ENCODE measurements at regions not wholly inside any gene's neighbourhood (a gene's known extent, or its start where the extent isn't known, plus 50 kb on each side); places are given as distances from the start of the nearest gene placed in this dataset.

GRCh38 chr3:192005989-192006388 lies 545.0 kb downstream of the PYDC2 start:
- TF ChIP-seq ZFX (IDR thresholded peaks at IDR 0.05) (no peak), CTCF (conservative IDR thresholded peaks at IDR 0.05) (no peak)
- no peak overlapping the region for H3K27ac ChIP-seq

GRCh38 chr3:192009903-192010302 lies 548.9 kb downstream of the PYDC2 start:
- TF ChIP-seq ZFX (IDR thresholded peaks at IDR 0.05) (no peak), CTCF (conservative IDR thresholded peaks at IDR 0.05) (no peak)
- no peak overlapping the region for H3K27ac ChIP-seq

- no peak overlapping the region for H3K27ac ChIP-seq
- TF ChIP-seq CTCF (conservative IDR thresholded peaks at IDR 0.05) (no peak), ZFX (IDR thresholded peaks at IDR 0.05) (no peak)
These were observed 549.5 kb downstream of the PYDC2 start for GRCh38 chr3:192010490-192010889.

- no peak overlapping the region for H3K27ac ChIP-seq
- TF ChIP-seq CTCF (conservative IDR thresholded peaks at IDR 0.05), result no peak
- no peak for TF ChIP-seq ZFX (IDR thresholded peaks at IDR 0.05)
These were observed 550.2 kb downstream of the PYDC2 start for GRCh38 chr3:192011137-192011536.

- TF ChIP-seq CTCF (conservative IDR thresholded peaks at IDR 0.05) (no peak), ZFX (IDR thresholded peaks at IDR 0.05) (no peak)
These were observed 552.1 kb downstream of the PYDC2 start for GRCh38 chr3:192013110-192013509.

GRCh38 chr3:192022412-192022811 lies 561.4 kb downstream of the PYDC2 start:
- H3K27ac ChIP-seq, result no peak overlapping the region

More at GRCh38 chr3:192013110-192013509, 552.1 kb downstream of the PYDC2 start:
- no peak overlapping the region for H3K27ac ChIP-seq

GRCh38 chr3:192024751-192025150 lies 563.8 kb downstream of the PYDC2 start:
- TF ChIP-seq ZFX (IDR thresholded peaks at IDR 0.05) (no peak), CTCF (conservative IDR thresholded peaks at IDR 0.05) (no peak)
- H3K27ac ChIP-seq, result no peak overlapping the region

More at GRCh38 chr3:192022412-192022811, 561.4 kb downstream of the PYDC2 start:
- TF ChIP-seq CTCF (conservative IDR thresholded peaks at IDR 0.05), result no peak
- TF ChIP-seq ZFX (IDR thresholded peaks at IDR 0.05), result no peak
